M059J (cell line): ENCODE measurements at regions not wholly inside any gene's neighbourhood (a gene's known extent, or its start where the extent isn't known, plus 50 kb on each side); places are given as distances from the start of the nearest gene placed in this dataset.
A peak's percentile ranks its signal among the peaks of the same experiment; 100 is the strongest.
"Not testable (repeated sequence)": the region's sequence is repeated elsewhere in the genome, so short reads cannot be mapped to it uniquely, and the experiment has no call there.

ENCODE experiments used
- DNase-seq: peaks from one replicate; pipeline ENCODE4 v3.0.0-alpha.2; 2012; ENCODE audit warnings: low read depth

DNA sequence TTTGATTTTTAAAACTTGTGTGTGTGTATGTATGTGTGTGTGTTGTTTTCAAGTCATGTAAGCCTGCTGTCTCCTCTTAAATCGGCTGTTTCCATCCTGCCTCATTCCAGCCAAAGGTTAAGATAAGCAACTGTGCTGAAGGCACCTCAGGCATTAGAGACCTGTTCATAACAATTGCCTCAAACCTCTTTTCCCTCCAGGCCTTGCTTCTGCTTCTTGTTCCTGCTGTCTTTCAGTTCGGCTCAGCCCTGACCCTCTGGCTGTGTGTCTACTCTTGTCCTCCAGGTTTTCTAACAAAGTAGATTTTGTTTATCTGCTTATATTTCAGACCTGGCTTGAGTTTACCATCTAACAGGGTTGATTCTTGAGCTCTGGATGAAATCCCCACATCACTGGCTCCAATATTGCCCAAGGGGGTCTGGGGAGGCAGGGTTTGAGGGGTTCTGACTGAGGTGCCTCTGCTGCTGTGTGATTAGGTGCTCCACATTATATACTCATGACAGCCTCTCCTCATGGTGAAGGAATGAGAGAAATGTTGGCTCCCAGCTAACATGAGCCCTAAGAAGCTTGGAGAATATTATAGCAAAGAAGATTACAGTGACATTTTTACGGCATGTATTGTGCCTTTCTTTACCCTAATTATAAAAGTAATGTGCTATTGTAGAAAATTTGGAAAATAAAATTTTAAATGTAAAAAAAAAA lies 229.7 kb upstream of the PIK3R1 start:
- DNase-seq: no peak

GRCh38 chr5:67984546-67984945 lies 231.0 kb upstream of the PIK3R1 start:
- no peak for DNase-seq

DNA sequence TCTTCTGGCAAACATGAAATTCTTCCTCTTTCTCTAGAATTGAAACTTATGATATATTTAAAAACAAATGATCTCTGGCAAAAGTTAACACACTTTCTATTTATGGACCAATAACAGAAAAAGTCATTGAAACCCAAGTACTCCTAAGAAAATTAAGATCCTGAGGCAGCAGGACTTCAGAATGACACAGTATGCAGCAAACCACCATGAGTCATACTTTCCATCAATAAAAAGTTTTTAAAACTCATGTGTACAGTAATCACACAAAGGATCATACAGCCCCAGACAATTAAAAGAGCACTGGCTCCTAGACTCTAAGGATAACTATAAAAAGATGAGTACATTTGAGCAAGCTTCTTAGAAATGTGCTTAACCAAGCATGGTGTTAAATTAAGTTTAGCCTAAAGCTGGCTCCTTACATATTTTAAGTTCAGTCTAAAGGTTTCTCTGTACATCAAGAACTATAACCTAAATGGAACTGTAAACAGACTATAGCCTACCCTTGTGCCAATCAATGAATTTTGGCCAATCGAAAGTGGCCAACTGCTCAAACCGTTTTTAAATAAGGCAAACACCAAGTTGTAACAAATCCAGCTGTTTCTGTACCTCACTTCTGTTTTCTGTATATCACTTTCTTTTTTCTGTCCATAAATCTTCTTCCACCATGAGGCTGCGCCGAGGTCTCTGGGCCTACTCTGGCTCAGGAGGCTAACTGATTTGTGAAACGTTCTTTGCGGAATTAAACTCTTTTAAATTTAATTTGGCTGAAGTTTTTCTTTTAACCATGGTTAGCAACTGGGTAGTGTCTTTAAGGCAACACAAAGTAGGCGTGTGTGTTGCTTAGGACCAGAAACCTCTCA lies 232.1 kb upstream of the PIK3R1 start:
- peak; percentile 92 for DNase-seq

DNA sequence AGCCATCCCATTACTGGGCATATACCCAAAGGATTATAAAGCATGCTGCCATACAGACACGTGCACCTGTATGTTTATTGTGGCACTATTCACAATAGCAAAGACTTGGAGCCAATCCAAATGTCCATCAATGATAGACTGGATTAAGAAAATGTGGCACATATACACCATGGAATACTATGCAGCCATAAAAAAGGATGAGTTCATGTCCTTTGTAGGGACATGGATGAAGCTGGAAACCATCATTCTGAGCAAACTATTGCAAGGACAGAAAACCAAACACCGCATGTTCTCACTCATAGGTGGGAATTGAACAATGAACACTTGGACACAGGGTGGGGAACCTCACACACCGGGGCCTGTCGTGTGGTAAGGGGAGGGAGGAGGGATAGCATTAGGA lies 233.4 kb upstream of the PIK3R1 start:
- not testable (repeated sequence) for DNase-seq

- DNase-seq: no peak
Measured at GRCh38 chr5:67978171-67978570, 237.4 kb upstream of the PIK3R1 start.

- no peak for DNase-seq
Measured at GRCh38 chr5:67976891-67977601, 238.5 kb upstream of the PIK3R1 start.

- DNase-seq: no peak
Measured at GRCh38 chr5:67976181-67976580, 239.4 kb upstream of the PIK3R1 start.

DNA sequence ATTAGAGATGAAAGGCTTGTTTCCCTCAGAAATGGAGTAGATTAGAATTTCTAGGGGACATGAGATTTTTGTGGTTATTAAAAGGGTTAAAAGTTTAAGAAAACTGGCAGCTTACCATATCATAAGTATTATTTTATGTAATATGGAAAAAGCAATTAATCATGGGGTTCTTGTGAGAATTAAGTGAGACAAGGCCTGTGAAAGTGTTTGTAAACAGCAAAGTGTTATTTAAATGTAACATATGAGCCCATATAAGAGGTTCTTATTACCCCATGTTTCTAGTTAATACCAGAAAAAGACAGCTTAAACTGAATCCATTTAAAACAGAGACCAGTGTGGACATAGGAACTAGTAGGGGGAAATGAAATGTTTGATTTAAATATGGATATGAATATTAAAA lies 241.1 kb upstream of the PIK3R1 start:
- DNase-seq: no peak

DNA sequence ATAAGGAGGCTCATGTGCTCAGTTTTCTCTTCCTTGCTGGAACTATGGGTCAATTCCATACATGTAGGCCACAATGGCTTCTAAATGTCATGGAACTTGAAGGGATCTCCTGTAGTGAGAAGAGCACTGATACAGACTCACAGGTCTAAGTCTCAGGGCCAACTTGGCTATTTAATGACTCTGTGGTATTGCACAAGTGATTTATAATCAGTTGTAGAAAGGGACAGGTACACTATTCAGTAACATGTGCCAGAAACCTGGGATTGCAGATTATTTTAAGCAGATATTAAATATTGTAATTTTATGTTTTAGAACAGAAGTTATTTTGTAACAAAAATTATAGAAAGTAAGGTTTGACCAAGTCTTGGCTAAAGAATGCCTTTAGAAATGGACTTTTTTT lies 241.5 kb upstream of the PIK3R1 start:
- no peak for DNase-seq

GRCh38 chr5:67971971-67972821 lies 243.4 kb upstream of the PIK3R1 start:
- no peak for DNase-seq

- DNase-seq: no peak
Measured at GRCh38 chr5:67971223-67971830, 244.2 kb upstream of the PIK3R1 start.

- DNase-seq: no peak
Measured at GRCh38 chr5:67969631-67970030, 245.9 kb upstream of the PIK3R1 start.

- no peak for DNase-seq
Measured at GRCh38 chr5:67969176-67969575, 246.4 kb upstream of the PIK3R1 start.

GRCh38 chr5:67966712-67967111 lies 248.8 kb upstream of the PIK3R1 start:
- DNase-seq: no peak

GRCh38 chr5:67964619-67965018 lies 250.9 kb upstream of the PIK3R1 start:
- no peak for DNase-seq

- no peak for DNase-seq
Measured at GRCh38 chr5:67963789-67964519, 251.6 kb upstream of the PIK3R1 start.

GRCh38 chr5:67960939-67961338 lies 254.6 kb upstream of the PIK3R1 start:
- DNase-seq: no peak

DNA sequence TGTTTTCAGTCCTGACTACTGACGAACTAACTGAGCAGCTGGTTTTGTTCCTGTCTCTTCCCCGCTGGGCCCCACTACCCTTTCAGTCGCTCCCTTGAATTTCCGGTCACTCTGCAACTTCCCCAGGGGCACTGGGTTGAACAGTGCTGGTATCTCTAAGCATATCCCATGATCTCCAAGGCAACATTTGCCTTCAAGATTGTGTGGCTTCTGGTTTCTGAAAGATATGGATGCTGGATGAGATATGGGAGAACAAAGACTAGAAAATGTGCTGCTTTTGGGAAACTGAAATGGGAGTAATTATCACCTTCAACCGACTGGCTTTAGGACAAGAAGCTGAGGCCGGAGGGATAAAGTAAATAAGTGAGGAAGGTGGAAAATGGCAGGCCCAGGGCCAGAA lies 258.2 kb upstream of the PIK3R1 start:
- DNase-seq: no peak

- no peak for DNase-seq
Measured at GRCh38 chr5:67954351-67954750, 261.2 kb upstream of the PIK3R1 start.

- peak; percentile 1 for DNase-seq
Measured at GRCh38 chr5:67942421-67942820, 273.1 kb upstream of the PIK3R1 start.
